ENCODE measurements at regions not wholly inside any gene's neighbourhood (a gene's known extent, or its start where the extent isn't known, plus 50 kb on each side); places are given as distances from the start of the nearest gene placed in this dataset.

GRCh38 chr10:8873310-8873709, 818.8 kb downstream of the GATA3 start:
- no peaks in the 10 kb centered on the region for H3K36me3 ChIP-seq (ENCODE audit: low read depth)
- ATAC-seq (ENCODE audit: low read depth), result peak; percentile 38; the same call in 1 of the 3 replicates
- no peak for DNase-seq (ENCODE audit: low spot score)
- no peak overlapping the region for H3K4me3 ChIP-seq (ENCODE audit: severe bottlenecking)
- peaks cover 22% of the 10 kb centered on the region for H3K4me1 ChIP-seq (ENCODE audit: insufficient read depth, poor library complexity, severe bottlenecking)
- peak; percentile 68 for TF ChIP-seq CTCF (IDR thresholded peaks at IDR 0.05; ENCODE audit: poor library complexity, severe bottlenecking)
- H3K27me3 ChIP-seq (ENCODE audit: insufficient read depth, poor library complexity, severe bottlenecking), result no peaks in the 10 kb centered on the region
- no peak overlapping the region for H3K27ac ChIP-seq (ENCODE audit: poor library complexity, severe bottlenecking)
- H3K9me3 ChIP-seq (ENCODE audit: severe bottlenecking), result no peaks in the 10 kb centered on the region

- no peaks in the 10 kb centered on the region for H3K36me3 ChIP-seq (ENCODE audit: low read depth)
- H3K27me3 ChIP-seq (ENCODE audit: insufficient read depth, poor library complexity, severe bottlenecking), result no peaks in the 10 kb centered on the region
- no peak overlapping the region for H3K27ac ChIP-seq (ENCODE audit: poor library complexity, severe bottlenecking)
- H3K4me3 ChIP-seq (ENCODE audit: severe bottlenecking), result no peak overlapping the region
- no peak for TF ChIP-seq CTCF (IDR thresholded peaks at IDR 0.05; ENCODE audit: poor library complexity, severe bottlenecking)
- peaks cover 22% of the 10 kb centered on the region for H3K4me1 ChIP-seq (ENCODE audit: insufficient read depth, poor library complexity, severe bottlenecking)
- DNase-seq (ENCODE audit: low spot score) (no peak), ATAC-seq (ENCODE audit: low read depth) (no peak)
- H3K9me3 ChIP-seq (ENCODE audit: severe bottlenecking), result no peaks in the 10 kb centered on the region
Observed at GRCh38 chr10:8874268-8874667, 819.8 kb downstream of the GATA3 start.

DNA sequence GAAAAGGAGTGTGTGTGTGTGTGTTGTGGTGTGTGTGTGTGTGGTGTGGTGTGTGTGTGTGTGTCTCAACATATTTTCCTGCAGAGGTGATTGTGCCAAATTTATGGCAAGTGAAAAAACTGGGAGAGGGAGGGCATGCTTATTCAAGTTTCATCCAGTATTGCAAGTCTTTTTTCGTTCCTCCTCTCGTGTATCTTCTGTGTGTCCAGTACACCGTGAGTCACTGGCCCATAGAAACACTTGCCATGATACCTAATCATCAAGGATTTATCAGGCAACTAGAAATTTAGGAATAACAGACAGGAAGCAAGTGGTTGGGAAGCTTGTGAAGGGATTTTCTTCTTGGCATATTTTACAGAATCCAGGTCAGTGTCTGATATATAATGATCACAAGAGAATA, 820.5 kb downstream of the GATA3 start:
- Histone ChIP-seq H3K36me3 (ENCODE audit: low read depth) (no peaks in the 10 kb centered on the region), H3K4me3 (ENCODE audit: severe bottlenecking) (no peak overlapping the region), H3K27me3 (ENCODE audit: insufficient read depth, poor library complexity, severe bottlenecking) (no peaks in the 10 kb centered on the region), H3K27ac (ENCODE audit: poor library complexity, severe bottlenecking) (no peak overlapping the region), H3K9me3 (ENCODE audit: severe bottlenecking) (no peaks in the 10 kb centered on the region), H3K4me1 (ENCODE audit: insufficient read depth, poor library complexity, severe bottlenecking) (peaks cover 22% of the 10 kb centered on the region)
- ATAC-seq (ENCODE audit: low read depth), result 0 out of 3 replicates have a peak, but pooled peaks have one; percentile 27
- no peak for DNase-seq (ENCODE audit: low spot score)
- TF ChIP-seq CTCF (IDR thresholded peaks at IDR 0.05; ENCODE audit: poor library complexity, severe bottlenecking), result no peak

DNA sequence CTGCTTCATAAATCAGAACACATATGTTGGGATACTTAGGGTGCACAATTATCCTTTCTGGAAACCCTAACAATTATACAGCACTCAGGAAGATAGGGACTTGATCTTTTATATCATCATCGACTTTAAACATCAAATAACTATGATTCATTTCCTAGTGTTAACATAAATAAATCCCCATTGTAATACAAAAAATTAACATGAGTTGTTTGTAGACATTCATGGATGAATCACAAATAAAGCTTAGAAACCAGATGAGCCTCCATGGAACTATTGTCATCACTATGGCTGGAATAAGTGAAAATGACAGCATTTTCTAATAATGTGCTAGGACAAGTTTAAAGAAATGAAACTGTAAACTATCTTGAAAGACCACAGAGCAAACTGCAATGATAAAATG, 821.7 kb downstream of the GATA3 start:
- Histone ChIP-seq H3K36me3 (ENCODE audit: low read depth) (no peaks in the 10 kb centered on the region), H3K4me1 (ENCODE audit: insufficient read depth, poor library complexity, severe bottlenecking) (peaks cover 22% of the 10 kb centered on the region), H3K27ac (ENCODE audit: poor library complexity, severe bottlenecking) (no peak overlapping the region), H3K27me3 (ENCODE audit: insufficient read depth, poor library complexity, severe bottlenecking) (no peaks in the 10 kb centered on the region), H3K9me3 (ENCODE audit: severe bottlenecking) (no peaks in the 10 kb centered on the region), H3K4me3 (ENCODE audit: severe bottlenecking) (no peak overlapping the region)
- no peak for DNase-seq (ENCODE audit: low spot score)
- ATAC-seq (ENCODE audit: low read depth), result no peak
- TF ChIP-seq CTCF (IDR thresholded peaks at IDR 0.05; ENCODE audit: poor library complexity, severe bottlenecking), result no peak

- Histone ChIP-seq H3K4me3 (ENCODE audit: severe bottlenecking) (no peak overlapping the region), H3K36me3 (ENCODE audit: low read depth) (no peaks in the 10 kb centered on the region), H3K27ac (ENCODE audit: poor library complexity, severe bottlenecking) (no peak overlapping the region), H3K27me3 (ENCODE audit: insufficient read depth, poor library complexity, severe bottlenecking) (no peaks in the 10 kb centered on the region), H3K9me3 (ENCODE audit: severe bottlenecking) (no peaks in the 10 kb centered on the region), H3K4me1 (ENCODE audit: insufficient read depth, poor library complexity, severe bottlenecking) (no peaks in the 10 kb centered on the region)
- DNase-seq (ENCODE audit: low spot score), result no peak
- no peak for TF ChIP-seq CTCF (IDR thresholded peaks at IDR 0.05; ENCODE audit: poor library complexity, severe bottlenecking)
- no peak for ATAC-seq (ENCODE audit: low read depth)
Observed at GRCh38 chr10:8889538-8889937, 835.0 kb downstream of the GATA3 start.

All from RWPE2 (cell line).